Activated naive CD8-positive, alpha-beta T cell treated with anti-CD3 and anti-CD28 coated beads for 36 hours (primary cell): ENCODE measurements at regions not wholly inside any gene's neighbourhood (a gene's known extent, or its start where the extent isn't known, plus 50 kb on each side); places are given as distances from the start of the nearest gene placed in this dataset.
A peak's percentile ranks its signal among the peaks of the same experiment; 100 is the strongest.

Experiments used
- DNase-seq: peaks from one replicate; pipeline ENCODE4 v3.0.0; 2021
- H3K27ac Mint-ChIP-seq: one replicate; pipeline ENCODE4 v1.8.0; 2022; ENCODE audit warnings: mild to moderate bottlenecking, moderate library complexity, mixed read lengths
- H3K27me3 Mint-ChIP-seq: one replicate; pipeline ENCODE4 v1.8.0; 2022; ENCODE audit warnings: mild to moderate bottlenecking, mixed read lengths
- H3K36me3 Mint-ChIP-seq: one replicate; pipeline ENCODE4 v1.8.0; 2021; ENCODE audit warnings: mild to moderate bottlenecking, mixed read lengths
- H3K4me1 Mint-ChIP-seq: one replicate; pipeline ENCODE4 v1.8.0; 2021; ENCODE audit warnings: mixed read lengths
- H3K4me3 Mint-ChIP-seq: one replicate; pipeline ENCODE4 v1.8.0; 2022; ENCODE audit warnings: mild to moderate bottlenecking, moderate library complexity, mixed read lengths
- H3K9me3 Mint-ChIP-seq: one replicate; pipeline ENCODE4 v1.8.0; 2022; ENCODE audit warnings: mixed read lengths

- Mint-ChIP-seq H3K4me3 (no peak overlapping the region), H3K27me3 (peaks cover 4% of the 10 kb centered on the region), H3K27ac (no peak overlapping the region), H3K9me3 (no peaks in the 10 kb centered on the region), H3K4me1 (peaks cover 25% of the 10 kb centered on the region), H3K36me3 (no peaks in the 10 kb centered on the region)
- no peak for DNase-seq
These were observed 279.8 kb downstream of the BCOR start for GRCh38 chrX:39817754-39818470.

- Mint-ChIP-seq H3K4me3 (no peak overlapping the region), H3K9me3 (no peaks in the 10 kb centered on the region)
These were observed 279.0 kb downstream of the BCOR start for GRCh38 chrX:39818750-39819149.

GRCh38 chrX:39819921-39820849, 277.6 kb downstream of the BCOR start:
- Mint-ChIP-seq H3K36me3 (no peaks in the 10 kb centered on the region), H3K27ac (no peak overlapping the region), H3K9me3 (no peaks in the 10 kb centered on the region), H3K4me3 (no peak overlapping the region), H3K4me1 (peaks cover 23% of the 10 kb centered on the region), H3K27me3 (peaks cover 11% of the 10 kb centered on the region)
- no peak for DNase-seq

More at GRCh38 chrX:39818750-39819149, 279.0 kb downstream of the BCOR start:
- H3K36me3 Mint-ChIP-seq = no peaks in the 10 kb centered on the region
- H3K27me3 Mint-ChIP-seq = peaks cover 7% of the 10 kb centered on the region
- no peak overlapping the region for H3K27ac Mint-ChIP-seq
- no peak for DNase-seq
- H3K4me1 Mint-ChIP-seq = peaks cover 25% of the 10 kb centered on the region

- peaks cover 11% of the 10 kb centered on the region for H3K27me3 Mint-ChIP-seq
- H3K27ac Mint-ChIP-seq = no peak overlapping the region
- peak; percentile 26 for DNase-seq
- peak overlapping the region; percentile 10 for H3K4me3 Mint-ChIP-seq
- no peaks in the 10 kb centered on the region for H3K36me3 Mint-ChIP-seq
- no peaks in the 10 kb centered on the region for H3K9me3 Mint-ChIP-seq
- H3K4me1 Mint-ChIP-seq = peaks cover 17% of the 10 kb centered on the region
These were observed 276.6 kb downstream of the BCOR start for GRCh38 chrX:39820938-39821708.

GRCh38 chrX:39821709-39822095, 276.1 kb downstream of the BCOR start:
- H3K4me3 Mint-ChIP-seq = peak overlapping the region; percentile 10
- H3K27ac Mint-ChIP-seq = no peak overlapping the region
- no peaks in the 10 kb centered on the region for H3K36me3 Mint-ChIP-seq
- no peak for DNase-seq
- H3K27me3 Mint-ChIP-seq = peaks cover 11% of the 10 kb centered on the region
- peaks cover 15% of the 10 kb centered on the region for H3K4me1 Mint-ChIP-seq
- H3K9me3 Mint-ChIP-seq = no peaks in the 10 kb centered on the region

- H3K36me3 Mint-ChIP-seq = no peaks in the 10 kb centered on the region
These were observed 275.5 kb downstream of the BCOR start for GRCh38 chrX:39822133-39822748.

GRCh38 chrX:39823424-39823823, 274.3 kb downstream of the BCOR start:
- no peak overlapping the region for H3K4me3 Mint-ChIP-seq
- H3K27me3 Mint-ChIP-seq = peaks cover 8% of the 10 kb centered on the region
- no peak for DNase-seq
- peaks cover 2% of the 10 kb centered on the region for H3K4me1 Mint-ChIP-seq
- no peaks in the 10 kb centered on the region for H3K9me3 Mint-ChIP-seq
- no peak overlapping the region for H3K27ac Mint-ChIP-seq
- H3K36me3 Mint-ChIP-seq = no peaks in the 10 kb centered on the region

More at GRCh38 chrX:39822133-39822748, 275.5 kb downstream of the BCOR start:
- Mint-ChIP-seq H3K27ac (no peak overlapping the region), H3K4me3 (peak overlapping the region; percentile 10), H3K27me3 (peaks cover 11% of the 10 kb centered on the region), H3K9me3 (no peaks in the 10 kb centered on the region), H3K4me1 (peaks cover 10% of the 10 kb centered on the region)
- DNase-seq = no peak

GRCh38 chrX:39823854-39824253, 273.9 kb downstream of the BCOR start:
- DNase-seq = no peak
- no peak overlapping the region for H3K4me3 Mint-ChIP-seq
- peaks cover 2% of the 10 kb centered on the region for H3K4me1 Mint-ChIP-seq
- H3K27me3 Mint-ChIP-seq = peaks cover 7% of the 10 kb centered on the region
- H3K9me3 Mint-ChIP-seq = no peaks in the 10 kb centered on the region
- no peak overlapping the region for H3K27ac Mint-ChIP-seq
- H3K36me3 Mint-ChIP-seq = no peaks in the 10 kb centered on the region

- peaks cover 7% of the 10 kb centered on the region for H3K27me3 Mint-ChIP-seq
- H3K36me3 Mint-ChIP-seq = no peaks in the 10 kb centered on the region
- peaks cover 2% of the 10 kb centered on the region for H3K4me1 Mint-ChIP-seq
- H3K4me3 Mint-ChIP-seq = no peak overlapping the region
- H3K9me3 Mint-ChIP-seq = no peaks in the 10 kb centered on the region
- H3K27ac Mint-ChIP-seq = no peak overlapping the region
- DNase-seq = no peak
These were observed 270.8 kb downstream of the BCOR start for GRCh38 chrX:39826813-39827543.

GRCh38 chrX:39827951-39828350, 269.8 kb downstream of the BCOR start:
- DNase-seq = no peak
- peaks cover 7% of the 10 kb centered on the region for H3K27me3 Mint-ChIP-seq
- peaks cover 2% of the 10 kb centered on the region for H3K4me1 Mint-ChIP-seq
- no peaks in the 10 kb centered on the region for H3K36me3 Mint-ChIP-seq
- H3K27ac Mint-ChIP-seq = no peak overlapping the region
- no peaks in the 10 kb centered on the region for H3K9me3 Mint-ChIP-seq
- no peak overlapping the region for H3K4me3 Mint-ChIP-seq

- H3K4me3 Mint-ChIP-seq = no peak overlapping the region
- H3K27me3 Mint-ChIP-seq = peaks cover 2% of the 10 kb centered on the region
- peaks cover 2% of the 10 kb centered on the region for H3K4me1 Mint-ChIP-seq
- no peak for DNase-seq
- H3K36me3 Mint-ChIP-seq = no peaks in the 10 kb centered on the region
- no peaks in the 10 kb centered on the region for H3K9me3 Mint-ChIP-seq
- no peak overlapping the region for H3K27ac Mint-ChIP-seq
These were observed 268.8 kb downstream of the BCOR start for GRCh38 chrX:39828971-39829370.

- no peak overlapping the region for H3K4me3 Mint-ChIP-seq
- DNase-seq = no peak
- no peaks in the 10 kb centered on the region for H3K9me3 Mint-ChIP-seq
- no peaks in the 10 kb centered on the region for H3K4me1 Mint-ChIP-seq
- no peaks in the 10 kb centered on the region for H3K36me3 Mint-ChIP-seq
- no peak overlapping the region for H3K27ac Mint-ChIP-seq
- no peaks in the 10 kb centered on the region for H3K27me3 Mint-ChIP-seq
These were observed 267.8 kb downstream of the BCOR start for GRCh38 chrX:39829965-39830364.

GRCh38 chrX:39830414-39830813, 267.3 kb downstream of the BCOR start:
- DNase-seq = no peak
- H3K4me3 Mint-ChIP-seq = no peak overlapping the region
- H3K9me3 Mint-ChIP-seq = no peaks in the 10 kb centered on the region
- H3K27me3 Mint-ChIP-seq = no peaks in the 10 kb centered on the region
- no peaks in the 10 kb centered on the region for H3K36me3 Mint-ChIP-seq
- H3K4me1 Mint-ChIP-seq = no peaks in the 10 kb centered on the region
- H3K27ac Mint-ChIP-seq = no peak overlapping the region

GRCh38 chrX:39832211-39832610, 265.5 kb downstream of the BCOR start:
- H3K36me3 Mint-ChIP-seq = no peaks in the 10 kb centered on the region
- H3K4me3 Mint-ChIP-seq = no peak overlapping the region
- no peak for DNase-seq
- H3K27me3 Mint-ChIP-seq = no peaks in the 10 kb centered on the region
- no peaks in the 10 kb centered on the region for H3K9me3 Mint-ChIP-seq
- H3K4me1 Mint-ChIP-seq = no peaks in the 10 kb centered on the region
- no peak overlapping the region for H3K27ac Mint-ChIP-seq
